ENCODE measurements at regions not wholly inside any gene's neighbourhood (a gene's known extent, or its start where the extent isn't known, plus 50 kb on each side); places are given as distances from the start of the nearest gene placed in this dataset.

- no peaks in the 10 kb centered on the region for H3K9me3 ChIP-seq (ENCODE audit: low read length)
- no peaks in the 10 kb centered on the region for H3F3A ChIP-seq (ENCODE audit: insufficient read depth, low read length)
- no peaks in the 10 kb centered on the region for H3K4me1 ChIP-seq (ENCODE audit: insufficient read depth, low read length, severe bottlenecking)
- no peak overlapping the region for H3K27ac ChIP-seq (ENCODE audit: low read depth, low read length, poor library complexity, severe bottlenecking)
- H3K79me2 ChIP-seq (ENCODE audit: insufficient read depth, low read length): no peaks in the 10 kb centered on the region
- H3K9me2 ChIP-seq (ENCODE audit: low read depth, low read length): no peaks in the 10 kb centered on the region
- no peak overlapping the region for H2AFZ ChIP-seq (ENCODE audit: low read length)
- H3K4me2 ChIP-seq (ENCODE audit: low read length): no peak overlapping the region
- no peaks in the 10 kb centered on the region for H3K27me3 ChIP-seq (ENCODE audit: insufficient read depth, low read length)
- no peak overlapping the region for H3K4me3 ChIP-seq (ENCODE audit: low read depth, low read length, poor library complexity, severe bottlenecking)
- no peak for TF ChIP-seq CTCF (IDR thresholded peaks at IDR 0.05; ENCODE audit: low read length)
- TF ChIP-seq EZH2 (IDR thresholded peaks at IDR 0.05; ENCODE audit: borderline replicate concordance, low read length): no peak
- no peaks in the 10 kb centered on the region for H4K20me1 ChIP-seq (ENCODE audit: insufficient read depth, low read length)
- H3K36me3 ChIP-seq (ENCODE audit: insufficient read depth, low read length): no peaks in the 10 kb centered on the region
- no peak overlapping the region for H3K9ac ChIP-seq (ENCODE audit: low read length)
These were observed 416.6 kb upstream of the CLINT1 start for GRCh38 chr5:158275511-158275910.

- no peaks in the 10 kb centered on the region for H3K9me3 ChIP-seq (ENCODE audit: low read length)
- H3K27me3 ChIP-seq (ENCODE audit: insufficient read depth, low read length): no peaks in the 10 kb centered on the region
- TF ChIP-seq CTCF (IDR thresholded peaks at IDR 0.05; ENCODE audit: low read length): no peak
- TF ChIP-seq EZH2 (IDR thresholded peaks at IDR 0.05; ENCODE audit: borderline replicate concordance, low read length): no peak
- H3K27ac ChIP-seq (ENCODE audit: low read depth, low read length, poor library complexity, severe bottlenecking): no peak overlapping the region
- H3K9me2 ChIP-seq (ENCODE audit: low read depth, low read length): no peaks in the 10 kb centered on the region
- H3K79me2 ChIP-seq (ENCODE audit: insufficient read depth, low read length): no peaks in the 10 kb centered on the region
- H3F3A ChIP-seq (ENCODE audit: insufficient read depth, low read length): no peaks in the 10 kb centered on the region
- H4K20me1 ChIP-seq (ENCODE audit: insufficient read depth, low read length): no peaks in the 10 kb centered on the region
- H3K36me3 ChIP-seq (ENCODE audit: insufficient read depth, low read length): no peaks in the 10 kb centered on the region
- H3K4me1 ChIP-seq (ENCODE audit: insufficient read depth, low read length, severe bottlenecking): no peaks in the 10 kb centered on the region
- no peak overlapping the region for H2AFZ ChIP-seq (ENCODE audit: low read length)
- H3K4me3 ChIP-seq (ENCODE audit: low read depth, low read length, poor library complexity, severe bottlenecking): no peak overlapping the region
- H3K4me2 ChIP-seq (ENCODE audit: low read length): no peak overlapping the region
- H3K9ac ChIP-seq (ENCODE audit: low read length): no peak overlapping the region
These were observed 414.1 kb upstream of the CLINT1 start for GRCh38 chr5:158273035-158273434.

GRCh38 chr5:158272409-158272808, 413.5 kb upstream of the CLINT1 start:
- Histone ChIP-seq H4K20me1 (ENCODE audit: insufficient read depth, low read length) (no peaks in the 10 kb centered on the region), H3F3A (ENCODE audit: insufficient read depth, low read length) (no peaks in the 10 kb centered on the region), H3K4me1 (ENCODE audit: insufficient read depth, low read length, severe bottlenecking) (no peaks in the 10 kb centered on the region), H3K27me3 (ENCODE audit: insufficient read depth, low read length) (no peaks in the 10 kb centered on the region), H3K27ac (ENCODE audit: low read depth, low read length, poor library complexity, severe bottlenecking) (no peak overlapping the region), H3K36me3 (ENCODE audit: insufficient read depth, low read length) (no peaks in the 10 kb centered on the region), H3K4me2 (ENCODE audit: low read length) (no peak overlapping the region), H3K79me2 (ENCODE audit: insufficient read depth, low read length) (no peaks in the 10 kb centered on the region), H2AFZ (ENCODE audit: low read length) (no peak overlapping the region), H3K4me3 (ENCODE audit: low read depth, low read length, poor library complexity, severe bottlenecking) (no peak overlapping the region), H3K9ac (ENCODE audit: low read length) (no peak overlapping the region), H3K9me3 (ENCODE audit: low read length) (no peaks in the 10 kb centered on the region), H3K9me2 (ENCODE audit: low read depth, low read length) (no peaks in the 10 kb centered on the region)
- no peak for TF ChIP-seq EZH2 (IDR thresholded peaks at IDR 0.05; ENCODE audit: borderline replicate concordance, low read length)
- no peak for TF ChIP-seq CTCF (IDR thresholded peaks at IDR 0.05; ENCODE audit: low read length)
